Activated naive CD8-positive, alpha-beta T cell treated with anti-CD3 and anti-CD28 coated beads for 36 hours (primary cell): ENCODE measurements at regions not wholly inside any gene's neighbourhood (a gene's known extent, or its start where the extent isn't known, plus 50 kb on each side); places are given as distances from the start of the nearest gene placed in this dataset.

Experiments
- DNase-seq: peaks from one replicate; pipeline ENCODE4 v3.0.0; 2021
- H3K27ac Mint-ChIP-seq: one replicate; pipeline ENCODE4 v1.8.0; 2022; ENCODE audit warnings: mild to moderate bottlenecking, moderate library complexity, mixed read lengths
- H3K27me3 Mint-ChIP-seq: one replicate; pipeline ENCODE4 v1.8.0; 2022; ENCODE audit warnings: mild to moderate bottlenecking, mixed read lengths
- H3K36me3 Mint-ChIP-seq: one replicate; pipeline ENCODE4 v1.8.0; 2021; ENCODE audit warnings: mild to moderate bottlenecking, mixed read lengths
- H3K4me1 Mint-ChIP-seq: one replicate; pipeline ENCODE4 v1.8.0; 2021; ENCODE audit warnings: mixed read lengths
- H3K4me3 Mint-ChIP-seq: one replicate; pipeline ENCODE4 v1.8.0; 2022; ENCODE audit warnings: mild to moderate bottlenecking, moderate library complexity, mixed read lengths
- H3K9me3 Mint-ChIP-seq: one replicate; pipeline ENCODE4 v1.8.0; 2022; ENCODE audit warnings: mixed read lengths

DNA sequence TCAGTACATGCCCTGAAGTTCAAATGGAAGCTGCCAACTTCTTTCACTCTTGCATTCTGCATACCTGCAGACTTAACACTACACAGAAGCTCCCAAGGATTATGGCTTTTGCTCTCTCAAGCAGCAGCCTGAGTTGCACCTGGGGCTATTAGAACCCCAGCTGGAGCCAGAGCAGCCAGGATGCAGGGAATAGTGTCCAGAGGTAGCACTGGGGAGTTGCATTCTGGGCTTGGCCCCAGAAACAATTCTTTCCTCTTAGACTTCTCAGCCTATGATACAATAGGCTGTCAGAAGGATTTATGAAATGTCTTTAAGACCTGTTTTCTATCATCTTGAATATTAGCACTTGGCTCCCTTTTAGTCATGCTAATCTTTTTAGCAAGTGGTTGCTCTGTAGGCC is 886.7 kb upstream of the GHITM start:
- Mint-ChIP-seq H3K27ac (no peak overlapping the region), H3K4me3 (no peak overlapping the region), H3K36me3 (no peaks in the 10 kb centered on the region), H3K4me1 (no peaks in the 10 kb centered on the region), H3K27me3 (no peaks in the 10 kb centered on the region), H3K9me3 (peaks cover 17% of the 10 kb centered on the region)
- no peak for DNase-seq

DNA sequence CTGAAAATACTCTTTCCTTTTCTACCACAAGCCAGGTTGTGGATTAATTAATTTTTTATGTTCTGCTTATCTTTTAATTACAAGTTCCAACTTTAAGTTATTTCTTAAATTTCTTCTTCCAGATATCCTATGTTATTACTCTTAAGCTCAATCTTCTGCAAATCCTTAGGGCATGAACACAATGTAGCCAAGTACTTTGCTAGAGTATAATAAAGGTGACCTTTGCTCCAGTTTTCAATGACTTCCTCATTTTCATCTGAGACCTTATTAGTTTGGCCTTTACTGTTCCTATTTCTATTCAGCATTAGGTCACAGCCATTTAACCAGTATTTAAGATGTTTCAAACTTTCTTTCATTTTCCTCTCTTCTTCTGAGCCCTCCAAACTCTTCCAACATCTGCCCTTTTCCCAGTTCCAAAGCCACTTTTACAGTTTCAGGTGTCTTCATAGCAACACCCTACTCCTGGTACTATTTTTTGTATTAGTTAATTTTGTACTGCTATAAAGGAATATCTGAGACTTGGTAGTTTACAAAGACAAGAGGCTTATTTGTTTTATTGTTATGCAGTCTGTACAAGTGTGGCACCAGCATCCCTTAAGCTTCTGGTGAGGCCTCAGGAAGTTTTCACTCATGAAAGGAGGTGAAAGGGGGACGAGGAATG is 886.2 kb upstream of the GHITM start:
- Mint-ChIP-seq H3K9me3 (peaks cover 17% of the 10 kb centered on the region), H3K4me1 (no peaks in the 10 kb centered on the region), H3K36me3 (no peaks in the 10 kb centered on the region)

DNA sequence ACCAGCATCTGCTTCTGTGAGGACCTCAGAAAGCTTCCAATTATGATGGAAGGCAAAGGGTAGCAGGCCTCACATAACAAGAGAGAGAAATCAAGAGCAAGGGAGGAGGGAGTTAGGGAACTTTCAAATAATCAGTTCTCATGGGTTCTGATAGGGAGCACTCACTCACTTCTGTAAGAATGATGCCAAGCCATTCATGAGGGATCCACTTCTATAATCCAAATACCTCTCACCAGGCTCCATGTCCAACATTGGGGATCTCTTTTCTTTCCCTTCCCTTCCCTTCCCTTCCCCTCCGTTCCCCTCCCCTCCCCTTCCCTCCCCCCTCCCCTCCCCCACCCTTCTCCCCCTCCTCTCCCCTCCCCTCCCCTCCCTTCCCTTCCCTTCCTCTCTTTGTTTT is 884.6 kb upstream of the GHITM start:
- Mint-ChIP-seq H3K27me3 (no peaks in the 10 kb centered on the region), H3K27ac (no peak overlapping the region), H3K4me3 (no peak overlapping the region), H3K4me1 (no peaks in the 10 kb centered on the region), H3K9me3 (peaks cover 12% of the 10 kb centered on the region), H3K36me3 (no peaks in the 10 kb centered on the region)
- DNase-seq = no peak

More for the DNA sequence above, 886.2 kb upstream of the GHITM start:
- DNase-seq = no peak
- Mint-ChIP-seq H3K27me3 (no peaks in the 10 kb centered on the region), H3K4me3 (no peak overlapping the region), H3K27ac (no peak overlapping the region)

DNA sequence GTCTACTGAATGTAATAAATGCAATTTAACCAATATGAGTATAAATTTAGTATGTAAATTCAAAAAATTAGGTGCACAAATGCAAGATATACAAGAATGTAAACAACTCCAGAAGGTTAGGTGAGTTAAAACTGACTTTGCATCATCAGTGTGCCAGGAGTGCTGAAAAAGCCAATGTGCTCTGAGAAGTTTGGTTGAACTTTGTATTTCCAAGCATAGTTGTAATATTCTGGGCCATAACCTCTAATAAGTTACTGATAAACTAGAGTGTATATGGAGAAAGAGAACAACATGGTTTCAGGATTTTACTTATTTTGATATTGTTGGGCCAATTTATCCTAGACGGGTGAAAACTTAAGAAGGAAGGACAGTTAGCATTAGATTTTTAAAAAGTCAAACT is 876.9 kb upstream of the GHITM start:
- no peaks in the 10 kb centered on the region for H3K27me3 Mint-ChIP-seq
- DNase-seq = no peak
- H3K4me3 Mint-ChIP-seq = no peak overlapping the region
- no peaks in the 10 kb centered on the region for H3K4me1 Mint-ChIP-seq
- no peak overlapping the region for H3K27ac Mint-ChIP-seq
- H3K36me3 Mint-ChIP-seq = no peaks in the 10 kb centered on the region
- H3K9me3 Mint-ChIP-seq = peaks cover 13% of the 10 kb centered on the region

DNA sequence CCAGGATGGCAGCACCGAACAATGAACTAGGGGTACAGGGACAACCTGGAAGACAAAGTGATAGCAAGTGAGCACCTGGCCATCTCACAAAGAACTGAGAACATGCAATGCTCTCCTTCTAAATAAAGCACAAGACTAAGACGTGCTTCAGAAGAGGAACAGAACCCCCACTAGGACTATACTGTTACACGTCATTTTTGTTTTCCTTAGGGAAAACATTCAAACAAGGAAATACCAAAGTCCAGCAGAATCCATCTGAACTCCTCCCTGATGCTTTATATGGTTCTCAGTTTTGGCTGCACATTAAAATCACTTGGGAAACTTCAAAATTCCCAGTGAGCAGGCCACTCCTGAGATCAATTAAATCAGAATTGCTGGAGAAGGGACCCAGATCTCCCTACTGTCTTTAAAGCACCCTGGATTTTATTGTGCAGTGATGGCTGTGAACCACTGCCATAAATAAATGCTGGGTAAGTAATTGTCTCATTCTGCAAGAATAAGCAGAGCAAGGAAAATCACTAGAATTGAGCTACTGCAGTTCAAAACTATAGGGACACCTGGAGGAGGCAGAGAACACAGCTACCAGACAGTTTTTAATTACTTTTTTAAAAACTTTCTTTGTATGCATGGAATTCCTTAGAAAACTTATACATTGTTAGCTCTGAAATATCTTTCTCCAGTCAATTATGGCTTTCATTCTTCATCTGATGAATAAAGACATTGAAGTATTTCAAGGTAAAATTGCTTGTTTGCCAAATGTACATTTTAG is 866.5 kb upstream of the GHITM start:
- no peaks in the 10 kb centered on the region for H3K27me3 Mint-ChIP-seq
- no peaks in the 10 kb centered on the region for H3K36me3 Mint-ChIP-seq
- H3K9me3 Mint-ChIP-seq = no peaks in the 10 kb centered on the region
- H3K27ac Mint-ChIP-seq = no peak overlapping the region
- H3K4me1 Mint-ChIP-seq = no peaks in the 10 kb centered on the region
- H3K4me3 Mint-ChIP-seq = no peak overlapping the region
- DNase-seq = no peak

DNA sequence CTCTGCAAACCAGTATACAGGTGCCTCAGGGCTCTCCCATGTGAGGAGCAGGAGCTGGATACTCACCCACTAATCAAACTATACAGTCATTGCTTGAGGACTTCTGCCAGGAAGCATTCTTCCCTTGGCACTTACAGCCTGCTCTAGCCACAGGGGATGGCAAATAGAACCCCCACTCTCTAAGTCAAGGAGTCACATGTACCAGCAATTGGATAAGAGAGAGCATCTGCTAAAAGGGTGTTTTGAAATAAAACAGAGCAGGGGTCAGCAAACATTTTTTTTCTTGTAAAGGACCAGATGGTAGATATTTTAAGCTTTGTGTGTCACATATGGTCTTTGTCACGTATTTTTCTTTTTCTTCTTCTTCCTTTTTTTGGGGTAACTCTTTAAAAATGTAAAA is 865.2 kb upstream of the GHITM start:
- Mint-ChIP-seq H3K27ac (no peak overlapping the region), H3K36me3 (no peaks in the 10 kb centered on the region), H3K4me3 (no peak overlapping the region), H3K9me3 (no peaks in the 10 kb centered on the region), H3K4me1 (no peaks in the 10 kb centered on the region), H3K27me3 (no peaks in the 10 kb centered on the region)
- DNase-seq = no peak

DNA sequence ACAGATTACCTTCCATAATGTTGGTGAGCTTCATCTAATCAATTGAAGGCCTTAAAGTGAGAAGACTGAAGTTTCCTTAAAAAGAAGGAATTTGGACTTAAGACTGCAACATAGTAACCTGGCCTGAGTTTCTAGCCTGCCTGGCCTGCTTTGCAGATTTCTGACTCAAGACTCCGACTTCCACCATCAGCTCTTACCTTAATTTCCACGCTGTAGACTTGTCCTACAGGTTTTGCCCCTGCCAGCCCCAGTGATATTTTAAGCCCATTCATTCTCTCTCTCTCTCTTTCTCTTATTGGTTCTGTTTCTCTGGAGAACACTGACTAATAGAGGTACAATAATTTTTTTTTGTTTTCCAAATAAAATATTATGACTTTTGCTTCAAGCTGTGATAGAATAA is 862.3 kb upstream of the GHITM start:
- Mint-ChIP-seq H3K27me3 (no peaks in the 10 kb centered on the region), H3K27ac (no peak overlapping the region), H3K4me3 (no peak overlapping the region), H3K9me3 (no peaks in the 10 kb centered on the region), H3K36me3 (no peaks in the 10 kb centered on the region), H3K4me1 (no peaks in the 10 kb centered on the region)
- DNase-seq = no peak

DNA sequence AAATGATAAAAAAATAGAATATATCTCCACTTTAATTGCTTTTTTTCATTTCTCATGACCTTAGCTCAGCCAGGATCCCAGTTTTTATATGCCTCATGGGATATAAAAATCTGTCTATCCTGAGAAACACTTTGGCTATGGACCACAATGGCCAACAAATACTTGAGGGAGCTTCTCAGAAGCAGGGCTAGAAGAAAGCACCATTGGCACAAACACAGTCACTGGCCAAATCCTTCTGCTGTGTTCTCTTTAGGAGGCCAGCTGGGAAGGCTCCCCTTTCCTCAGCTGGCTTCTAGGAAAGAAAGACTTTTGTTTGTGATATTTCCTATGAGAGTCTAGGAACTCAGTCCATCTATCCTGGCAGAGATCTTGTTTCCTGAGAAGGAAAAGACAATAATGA is 856.2 kb upstream of the GHITM start:
- H3K27ac Mint-ChIP-seq = no peak overlapping the region
- no peaks in the 10 kb centered on the region for H3K4me1 Mint-ChIP-seq
- no peaks in the 10 kb centered on the region for H3K27me3 Mint-ChIP-seq
- no peak overlapping the region for H3K4me3 Mint-ChIP-seq
- no peaks in the 10 kb centered on the region for H3K36me3 Mint-ChIP-seq
- peaks cover 6% of the 10 kb centered on the region for H3K9me3 Mint-ChIP-seq
- no peak for DNase-seq

DNA sequence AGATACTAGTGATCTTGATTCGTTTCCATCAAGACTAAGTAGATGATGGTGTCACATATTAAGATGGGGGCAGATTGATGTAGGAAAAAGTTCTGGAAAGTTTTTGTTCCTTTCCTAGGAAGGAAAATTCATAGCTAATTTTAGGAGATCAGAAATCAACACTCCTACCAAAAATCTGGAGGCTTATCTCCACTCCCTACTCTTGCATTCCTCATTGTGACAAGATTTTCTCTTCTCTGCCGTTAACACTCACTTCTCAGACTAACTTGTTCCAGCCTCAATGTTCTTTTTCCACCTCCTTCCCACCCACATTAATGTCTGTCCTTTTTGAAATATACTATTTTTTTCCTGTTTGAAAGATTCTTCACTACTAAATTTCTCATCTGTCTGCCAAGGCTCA is 851.9 kb upstream of the GHITM start:
- H3K36me3 Mint-ChIP-seq = no peaks in the 10 kb centered on the region
- no peak overlapping the region for H3K27ac Mint-ChIP-seq
- no peak overlapping the region for H3K4me3 Mint-ChIP-seq
- no peaks in the 10 kb centered on the region for H3K27me3 Mint-ChIP-seq
- H3K9me3 Mint-ChIP-seq = peaks cover 6% of the 10 kb centered on the region
- no peak for DNase-seq
- no peaks in the 10 kb centered on the region for H3K4me1 Mint-ChIP-seq

DNA sequence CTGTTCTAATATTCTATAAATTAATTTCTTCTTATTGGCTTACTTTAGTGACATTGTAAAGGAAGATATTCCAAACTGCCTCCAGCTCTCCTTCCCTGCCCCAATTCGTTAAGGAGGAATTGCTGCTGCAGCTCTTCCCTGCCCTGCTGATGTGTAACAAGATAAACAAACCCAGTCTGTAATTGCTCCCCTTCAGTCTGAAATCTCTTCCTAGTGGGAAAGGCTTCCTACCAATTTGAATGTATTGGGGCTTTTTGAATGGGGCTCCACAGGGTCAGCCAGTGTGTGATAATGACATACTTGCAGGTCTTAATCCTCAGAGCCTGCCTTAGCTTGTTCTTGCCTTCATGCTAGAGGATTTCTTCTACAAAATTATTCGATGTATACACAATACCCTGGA is 849.9 kb upstream of the GHITM start:
- peaks cover 1% of the 10 kb centered on the region for H3K36me3 Mint-ChIP-seq
- no peaks in the 10 kb centered on the region for H3K27me3 Mint-ChIP-seq
- DNase-seq = no peak
- H3K4me3 Mint-ChIP-seq = no peak overlapping the region
- H3K27ac Mint-ChIP-seq = no peak overlapping the region
- no peaks in the 10 kb centered on the region for H3K4me1 Mint-ChIP-seq
- peaks cover 9% of the 10 kb centered on the region for H3K9me3 Mint-ChIP-seq

DNA sequence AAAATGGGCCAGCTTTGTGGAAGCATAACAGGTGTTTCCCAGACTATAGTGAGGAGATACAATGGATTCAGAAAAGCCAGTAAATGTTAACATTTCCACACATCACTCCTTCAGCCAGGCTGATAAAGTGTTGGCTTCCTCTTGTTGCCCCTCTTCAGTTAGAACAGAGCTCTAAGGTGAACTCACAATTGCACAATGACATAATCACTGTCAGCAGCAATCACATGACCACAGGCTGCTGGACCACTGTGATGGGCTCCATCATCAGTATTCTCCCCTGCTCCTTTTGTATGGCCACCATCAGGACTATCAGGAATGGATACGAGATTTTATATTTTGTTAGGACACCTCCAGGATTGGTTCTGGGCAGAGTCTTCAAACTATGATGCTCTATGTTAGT is 849.4 kb upstream of the GHITM start:
- no peak overlapping the region for H3K4me3 Mint-ChIP-seq
- DNase-seq = no peak

DNA sequence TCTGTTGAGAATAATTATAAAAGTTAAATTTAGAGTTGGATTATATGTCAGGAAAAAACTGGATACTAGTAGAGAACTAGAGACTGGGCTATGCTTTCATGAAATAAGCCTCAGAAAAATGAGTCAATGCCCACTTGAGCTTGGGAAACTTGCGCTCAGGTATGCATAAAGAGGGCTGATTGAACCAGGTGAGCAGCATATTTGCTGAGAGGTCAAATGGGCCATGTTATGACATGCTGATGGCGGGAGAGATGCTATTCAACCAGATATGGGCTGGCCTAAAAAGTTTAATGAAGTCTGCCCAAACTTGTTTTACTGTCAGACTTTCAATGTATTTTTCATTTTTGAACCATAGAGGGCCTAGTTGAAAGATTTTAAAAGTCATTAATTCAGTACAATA is 837.6 kb upstream of the GHITM start:
- Mint-ChIP-seq H3K27ac (no peak overlapping the region), H3K4me3 (no peak overlapping the region), H3K9me3 (no peaks in the 10 kb centered on the region), H3K27me3 (no peaks in the 10 kb centered on the region), H3K4me1 (no peaks in the 10 kb centered on the region), H3K36me3 (no peaks in the 10 kb centered on the region)
- DNase-seq = no peak

More for the DNA sequence above, 849.4 kb upstream of the GHITM start:
- Mint-ChIP-seq H3K9me3 (peaks cover 9% of the 10 kb centered on the region), H3K36me3 (peaks cover 1% of the 10 kb centered on the region), H3K4me1 (no peaks in the 10 kb centered on the region), H3K27me3 (no peaks in the 10 kb centered on the region), H3K27ac (no peak overlapping the region)

DNA sequence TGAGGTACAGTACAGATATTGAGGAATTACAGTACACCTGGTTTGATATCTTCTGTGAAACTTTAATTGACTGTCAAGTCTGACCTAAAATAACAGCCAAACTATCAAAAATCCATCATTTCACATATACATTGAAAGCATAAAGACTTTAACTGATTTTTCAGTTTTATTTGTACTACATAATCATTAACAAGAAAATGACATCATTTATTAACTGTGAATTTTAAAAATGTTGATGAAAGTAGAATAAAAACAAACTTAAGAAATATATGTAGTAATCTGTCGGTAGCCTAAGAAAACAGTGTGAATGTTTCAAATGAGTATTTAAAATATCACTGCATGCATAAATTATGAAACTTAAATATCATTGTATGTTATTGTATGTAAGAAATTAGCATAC is 836.7 kb upstream of the GHITM start:
- H3K9me3 Mint-ChIP-seq = no peaks in the 10 kb centered on the region
- no peaks in the 10 kb centered on the region for H3K36me3 Mint-ChIP-seq
- H3K4me1 Mint-ChIP-seq = no peaks in the 10 kb centered on the region
- H3K27me3 Mint-ChIP-seq = no peaks in the 10 kb centered on the region
- DNase-seq = no peak
- no peak overlapping the region for H3K4me3 Mint-ChIP-seq
- H3K27ac Mint-ChIP-seq = no peak overlapping the region

DNA sequence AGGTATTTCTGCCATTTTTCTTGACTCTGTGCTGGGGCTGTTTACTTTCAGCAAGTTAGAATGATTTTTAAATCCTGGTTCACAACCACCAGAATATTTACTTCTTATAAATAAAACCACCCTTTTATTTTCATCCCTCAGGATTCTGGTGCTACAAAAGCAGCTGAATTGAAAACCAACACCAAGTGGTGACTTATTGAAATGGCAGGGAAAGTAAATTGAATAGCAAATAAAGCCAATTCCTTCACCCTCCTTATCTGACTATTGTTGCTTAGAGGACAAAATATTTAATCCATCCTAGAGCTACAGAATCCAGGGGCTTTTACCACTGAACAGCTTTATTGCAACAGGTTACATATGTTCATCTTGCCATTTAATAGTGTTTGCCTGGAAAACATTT is 828.6 kb upstream of the GHITM start:
- DNase-seq = no peak
- Mint-ChIP-seq H3K9me3 (peaks cover 3% of the 10 kb centered on the region), H3K27ac (no peak overlapping the region), H3K4me3 (no peak overlapping the region), H3K27me3 (no peaks in the 10 kb centered on the region), H3K4me1 (no peaks in the 10 kb centered on the region), H3K36me3 (no peaks in the 10 kb centered on the region)

DNA sequence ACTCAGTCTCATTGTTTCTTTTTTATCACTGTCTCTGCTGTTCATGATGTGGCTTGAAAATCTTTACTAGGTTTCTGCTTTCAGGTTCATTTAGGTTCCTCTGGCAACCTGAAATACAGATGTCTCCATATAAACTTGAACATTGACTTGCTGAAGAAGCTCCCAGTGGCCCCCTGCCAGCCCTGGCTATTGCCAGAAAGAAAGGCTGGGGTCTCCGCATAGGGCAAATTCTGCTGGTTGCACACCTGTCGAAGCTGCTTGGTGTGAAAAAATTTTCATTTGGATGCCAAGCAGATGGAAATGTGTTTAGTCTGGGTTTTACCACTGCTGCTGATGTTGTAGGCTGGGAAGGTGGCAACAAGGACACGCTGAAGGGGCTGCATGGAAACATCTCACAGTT is 826.7 kb upstream of the GHITM start:
- Mint-ChIP-seq H3K9me3 (peaks cover 5% of the 10 kb centered on the region), H3K27ac (no peak overlapping the region), H3K36me3 (no peaks in the 10 kb centered on the region), H3K4me1 (no peaks in the 10 kb centered on the region), H3K4me3 (no peak overlapping the region), H3K27me3 (no peaks in the 10 kb centered on the region)
- no peak for DNase-seq

DNA sequence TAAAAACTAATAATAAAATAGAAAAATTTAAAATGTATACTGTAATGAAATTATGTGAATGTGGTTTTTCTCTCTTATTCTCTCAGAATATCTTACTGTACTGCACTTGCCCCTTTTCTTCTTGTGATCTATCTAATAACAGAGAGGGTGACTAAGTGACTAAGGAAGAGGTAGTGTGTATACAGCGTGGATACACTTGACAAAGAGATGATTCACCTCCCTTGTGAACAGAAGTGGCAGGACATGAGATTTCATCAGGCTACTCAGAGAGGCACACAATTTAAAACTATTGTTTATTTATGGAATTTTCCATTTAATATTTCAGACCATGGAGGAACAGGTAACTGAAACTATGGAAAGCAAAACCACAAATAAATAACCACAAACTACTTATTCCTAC is 806.6 kb upstream of the GHITM start:
- DNase-seq = no peak
- Mint-ChIP-seq H3K9me3 (peaks cover 2% of the 10 kb centered on the region), H3K36me3 (no peaks in the 10 kb centered on the region), H3K27ac (no peak overlapping the region), H3K4me1 (no peaks in the 10 kb centered on the region), H3K27me3 (no peaks in the 10 kb centered on the region), H3K4me3 (no peak overlapping the region)
